NCI-H1694 (cell line): ENCODE measurements at regions not wholly inside any gene's neighbourhood (a gene's known extent, or its start where the extent isn't known, plus 50 kb on each side); places are given as distances from the start of the nearest gene placed in this dataset.

ENCODE experiments used
- DNase-seq: peaks from one replicate; lab custom pipeline; 2025; lab: John Stamatoyannopoulos, UW

DNA sequence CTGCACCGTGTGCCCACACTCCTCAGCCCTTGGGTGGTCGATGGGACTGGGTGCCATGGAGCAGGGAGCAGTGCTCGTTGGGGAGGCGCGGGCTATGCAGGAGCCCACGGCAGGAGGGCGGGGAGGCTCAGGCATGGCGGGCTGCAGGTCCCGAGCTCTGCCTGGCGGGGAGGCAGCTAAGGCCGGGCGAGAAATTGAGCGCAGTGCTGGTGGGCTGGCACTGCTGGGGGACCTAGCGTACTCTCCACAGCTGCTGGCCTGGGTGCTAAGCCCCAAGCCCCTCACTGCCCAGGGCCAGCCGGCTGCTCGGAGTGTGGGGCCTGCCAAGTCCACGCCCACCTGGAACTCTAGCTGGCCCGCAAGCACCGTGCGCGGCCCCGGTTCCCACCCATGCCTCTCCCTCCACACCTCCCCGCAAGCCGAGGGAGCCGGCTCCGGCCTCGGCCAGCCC lies 55.9 kb upstream of the ECI2 start:
- DNase-seq = no peak

DNA sequence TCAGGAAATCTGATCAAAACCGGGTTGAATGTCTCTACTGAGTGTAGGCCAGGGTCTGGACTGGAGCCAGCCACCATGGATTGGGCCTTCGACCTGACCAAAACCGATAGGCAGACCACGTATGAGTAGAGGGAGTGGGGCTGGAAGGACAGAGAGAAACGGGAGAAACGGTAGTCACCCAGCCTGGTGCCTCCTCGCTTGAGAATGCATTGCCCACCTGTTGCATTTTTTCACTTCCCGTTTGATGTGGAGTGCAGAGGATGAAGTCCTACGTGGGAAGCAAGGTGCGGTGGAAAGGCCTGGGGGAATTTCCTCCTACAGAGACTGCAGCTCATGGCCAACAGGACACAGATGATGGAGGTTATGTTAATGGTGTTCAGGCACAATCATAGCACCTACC lies 53.9 kb upstream of the ECI2 start:
- DNase-seq = no peak

DNA sequence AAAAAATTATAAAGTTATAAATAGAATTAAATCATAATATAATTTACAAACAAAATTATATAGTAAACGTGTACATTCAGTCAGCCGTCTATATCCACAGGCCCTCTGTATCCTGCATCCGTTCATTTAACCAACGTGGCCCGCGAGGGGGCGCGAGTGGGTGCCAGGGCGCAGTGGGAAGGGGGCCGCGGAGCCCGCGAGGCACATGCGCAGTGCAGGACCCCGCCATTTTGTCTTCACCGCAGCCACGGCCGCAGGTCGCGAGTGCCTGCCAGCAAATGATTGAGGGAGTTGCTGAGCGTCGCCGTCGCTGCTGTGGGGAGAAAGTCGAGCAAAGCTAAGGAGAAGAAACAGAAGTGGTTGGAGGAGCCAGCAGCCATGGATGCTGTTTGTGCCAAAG lies 53.4 kb upstream of the ECI2 start:
- no peak for DNase-seq

DNA sequence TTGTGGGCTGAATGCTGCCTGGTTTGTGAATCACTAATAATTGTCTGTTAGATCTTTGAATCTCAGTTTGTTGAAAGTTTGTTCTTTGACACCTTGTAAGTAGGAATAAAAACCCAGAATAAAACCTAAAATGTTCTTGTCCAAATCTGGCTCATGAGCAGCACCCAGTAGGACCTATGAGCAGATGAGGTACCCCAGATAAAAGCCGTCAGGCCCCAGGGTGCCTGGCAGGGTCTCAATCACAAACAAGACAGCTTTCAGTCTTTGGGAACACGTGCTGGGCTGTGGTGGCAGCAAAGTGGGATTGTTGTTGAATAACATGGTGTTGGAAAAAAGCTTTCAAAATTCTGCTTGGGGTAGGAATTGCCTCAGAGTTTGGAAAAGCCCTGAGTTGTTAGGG lies 52.1 kb upstream of the ECI2 start:
- DNase-seq = no peak

DNA sequence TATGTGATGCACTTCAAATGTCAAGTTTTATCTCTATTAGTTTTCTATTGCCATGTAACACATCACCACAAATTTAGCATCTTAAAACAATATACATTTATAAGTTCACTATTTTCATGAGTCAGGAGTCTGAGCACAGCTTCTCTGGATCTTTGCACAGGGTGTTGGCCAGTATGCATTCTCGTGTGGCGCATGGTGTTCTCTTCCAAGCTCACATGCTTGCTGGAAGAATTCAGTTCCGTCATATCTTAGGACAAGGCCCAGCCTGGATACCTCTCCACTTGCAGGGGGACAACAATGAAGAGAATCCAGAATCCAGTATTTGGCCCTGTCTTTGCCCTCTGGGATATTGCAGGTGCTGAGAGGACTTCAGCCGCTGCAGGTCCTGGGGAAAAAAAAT lies 51.0 kb upstream of the ECI2 start:
- no peak for DNase-seq

DNA sequence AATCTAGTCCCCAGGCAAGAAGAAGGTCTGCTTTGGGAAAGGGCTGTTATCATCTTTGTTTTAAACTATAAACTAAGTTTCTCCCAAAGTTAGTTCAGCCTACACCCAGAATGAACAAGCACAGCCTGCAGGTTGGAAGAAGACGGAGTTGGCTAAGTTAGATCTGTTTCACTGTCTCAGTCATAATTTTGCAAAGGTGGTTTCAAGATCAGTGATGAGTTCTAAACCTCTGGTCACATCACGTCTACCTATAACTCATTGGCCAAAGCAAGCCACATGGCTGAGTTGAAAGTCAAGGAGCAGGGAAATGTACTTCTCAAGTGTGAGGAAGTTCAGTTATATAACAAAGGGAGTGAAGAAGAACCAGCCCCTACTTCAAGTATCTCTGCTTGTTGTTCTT lies 50.5 kb upstream of the ECI2 start:
- DNase-seq = no peak

DNA sequence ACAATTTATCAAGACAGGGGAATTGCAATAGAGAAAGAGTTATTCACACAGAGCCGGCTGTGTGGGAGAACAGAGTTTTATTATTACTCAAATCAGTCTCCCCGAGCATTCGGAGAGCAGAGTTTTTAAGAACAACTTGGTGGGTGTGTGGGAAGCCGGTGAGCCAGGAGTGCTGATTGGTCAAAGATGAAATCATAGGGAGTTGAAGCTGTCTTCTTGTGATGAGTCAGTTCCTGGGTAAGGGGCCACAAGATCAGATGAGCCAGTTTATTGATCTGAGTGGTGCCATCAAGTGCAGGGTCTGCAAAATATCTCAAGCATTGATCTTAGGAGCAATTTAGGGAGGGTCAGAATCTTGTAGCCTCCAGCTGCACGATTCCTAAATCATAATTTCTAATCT lies 50.0 kb upstream of the ECI2 start:
- DNase-seq = no peak
